ENCODE measurements at regions not wholly inside any gene's neighbourhood (a gene's known extent, or its start where the extent isn't known, plus 50 kb on each side); places are given as distances from the start of the nearest gene placed in this dataset.

- TF ChIP-seq CTCF (optimal IDR thresholded peaks at IDR 0.05 in 1 of 3, IDR thresholded peaks at IDR 0.05 in 1 of 3, conservative IDR thresholded peaks at IDR 0.05 in 1 of 3; ENCODE audit: extremely low read depth in 1 of 3, insufficient read depth in 2 of 3, low read length in 3 of 3) (no peak), EZH2 (IDR thresholded peaks at IDR 0.05; ENCODE audit: low read length) (no peak)
- no peak for DNase-seq (ENCODE audit: low read depth, low spot score)
- Histone ChIP-seq H3K36me3 (ENCODE audit: control insufficient read depth in 2 of 2, extremely low read depth in 1 of 2, insufficient read depth in 2 of 2, low read length in 2 of 2) (no peaks in the 10 kb centered on the region), H3K79me2 (ENCODE audit: control insufficient read depth, insufficient read depth, low read length) (no peaks in the 10 kb centered on the region), H3K9me1 (ENCODE audit: control insufficient read depth, extremely low read depth, insufficient read depth, low read length) (no peaks in the 10 kb centered on the region), H3K4me3 (ENCODE audit: control insufficient read depth in 2 of 3, extremely low read depth in 1 of 3, insufficient read depth in 2 of 3, low read depth in 1 of 3, low read length in 3 of 3) (no peak overlapping the region), H3K9me3 (ENCODE audit: control insufficient read depth, low read depth, low read length) (no peaks in the 10 kb centered on the region), H3K9ac (ENCODE audit: control insufficient read depth, extremely low read depth, insufficient read depth, low read length) (no peak overlapping the region), H3K27me3 (ENCODE audit: control insufficient read depth, extremely low read depth, insufficient read depth, low read length) (no peaks in the 10 kb centered on the region), H3K4me2 (ENCODE audit: control insufficient read depth, extremely low read depth, insufficient read depth, low read depth, low read length) (no peak overlapping the region), H3K27ac (ENCODE audit: control insufficient read depth, insufficient read depth, low read length) (no peak overlapping the region), H4K20me1 (ENCODE audit: control insufficient read depth, extremely low read depth, insufficient read depth, low read length) (no peaks in the 10 kb centered on the region), H2AFZ (ENCODE audit: control insufficient read depth, low read length) (no peak overlapping the region), H3K4me1 (ENCODE audit: control insufficient read depth, extremely low read depth, insufficient read depth, low read length) (no peaks in the 10 kb centered on the region)
- dilution Hi-C loops (cut with MboI; ENCODE audit: extremely low pct_ligation_motif_present, low sequenced_read_pairs): no loop called here
- no peak for FAIRE-seq
Measured at GRCh38 chr9:103474156-103474555, 479.0 kb downstream of the CYLC2 start.

GRCh38 chr9:103483471-103484096, 488.5 kb downstream of the CYLC2 start:
- H3K27me3 ChIP-seq (ENCODE audit: control insufficient read depth, extremely low read depth, insufficient read depth, low read length): no peaks in the 10 kb centered on the region
- FAIRE-seq (no peak), DNase-seq (ENCODE audit: low read depth, low spot score) (no peak)
- H3K27ac ChIP-seq (ENCODE audit: control insufficient read depth, insufficient read depth, low read length): no peak overlapping the region
- no peaks in the 10 kb centered on the region for H3K9me3 ChIP-seq (ENCODE audit: control insufficient read depth, low read depth, low read length)
- no peak overlapping the region for H3K9ac ChIP-seq (ENCODE audit: control insufficient read depth, extremely low read depth, insufficient read depth, low read length)
- H3K4me2 ChIP-seq (ENCODE audit: control insufficient read depth, extremely low read depth, insufficient read depth, low read depth, low read length): no peak overlapping the region
- H3K9me1 ChIP-seq (ENCODE audit: control insufficient read depth, extremely low read depth, insufficient read depth, low read length): no peaks in the 10 kb centered on the region
- dilution Hi-C loops (cut with MboI; ENCODE audit: extremely low pct_ligation_motif_present, low sequenced_read_pairs): no loop called here
- TF ChIP-seq EZH2 (IDR thresholded peaks at IDR 0.05; ENCODE audit: low read length): no peak
- no peak for TF ChIP-seq CTCF (optimal IDR thresholded peaks at IDR 0.05 in 1 of 3, IDR thresholded peaks at IDR 0.05 in 1 of 3, conservative IDR thresholded peaks at IDR 0.05 in 1 of 3; ENCODE audit: extremely low read depth in 1 of 3, insufficient read depth in 2 of 3, low read length in 3 of 3)
- no peak overlapping the region for H3K4me3 ChIP-seq (ENCODE audit: control insufficient read depth in 2 of 3, extremely low read depth in 1 of 3, insufficient read depth in 2 of 3, low read depth in 1 of 3, low read length in 3 of 3)
- no peaks in the 10 kb centered on the region for H3K4me1 ChIP-seq (ENCODE audit: control insufficient read depth, extremely low read depth, insufficient read depth, low read length)
- H3K36me3 ChIP-seq (ENCODE audit: control insufficient read depth in 2 of 2, extremely low read depth in 1 of 2, insufficient read depth in 2 of 2, low read length in 2 of 2): no peaks in the 10 kb centered on the region
- no peak overlapping the region for H2AFZ ChIP-seq (ENCODE audit: control insufficient read depth, low read length)
- H3K79me2 ChIP-seq (ENCODE audit: control insufficient read depth, insufficient read depth, low read length): no peaks in the 10 kb centered on the region
- no peaks in the 10 kb centered on the region for H4K20me1 ChIP-seq (ENCODE audit: control insufficient read depth, extremely low read depth, insufficient read depth, low read length)

Data from keratinocyte (primary cell).